Prostate gland (tissue), 2 donors: ENCODE measurements at regions not wholly inside any gene's neighbourhood (a gene's known extent, or its start where the extent isn't known, plus 50 kb on each side); places are given as distances from the start of the nearest gene placed in this dataset.

Source experiments
- DNase-seq: peaks from one replicate; pipeline ENCODE4 v3.0.0-alpha.2; 2019; ENCODE audit warnings: low spot score
- H3K27ac ChIP-seq, 2 donors: fragments of 200-600 bp; sonication (generic); 2 replicates each; pipeline ENCODE4 v1.5.1; 2017 to 2019
- H3K27me3 ChIP-seq: fragments of 200-600 bp; sonication (generic); replicated peaks from 2 replicates; pipeline ENCODE4 v1.5.1; 2019; ENCODE audit not compliant: insufficient read depth
- H3K36me3 ChIP-seq, 2 donors: fragments of 200-600 bp; sonication (generic); 1 replicate in 1 of 2; 2 replicates in 1 of 2; pipeline versions ENCODE4 v1.5.1 to v1.8.1; 2017 to 2019
- H3K4me1 ChIP-seq: fragments of 200-600 bp; sonication (generic); replicated peaks from 2 replicates; pipeline ENCODE4 v1.5.1; 2019
- H3K4me3 ChIP-seq, 2 donors: fragments of 200-600 bp; sonication (generic); 2 replicates each; pipeline ENCODE4 v1.5.1; 2017 to 2019
- H3K9me3 ChIP-seq: fragments of 200-600 bp; sonication (generic); 2 replicates; pipeline ENCODE4 v1.5.1; 2017
- CTCF ChIP-seq, 4 experiments: fragments of 200-600 bp in 2 of 4; fragments of 450-650 bp in 2 of 4; sonication (generic) in 2 of 4; IDR thresholded peaks; 1 replicate in 3 of 4; 2 replicates in 1 of 4; pipeline ENCODE4 v1.5.1; 2016 to 2019; ENCODE audit warnings: antibody characterized with exemption in 4 of 4, mild to moderate bottlenecking in 2 of 4, moderate library complexity in 2 of 4
- POLR2A ChIP-seq: fragments of 450-650 bp; IDR thresholded peaks from one replicate; pipeline ENCODE4 v1.6.1; 2016; ENCODE audit warnings: antibody characterized with exemption, mild to moderate bottlenecking
- POLR2AphosphoS5 ChIP-seq: sonication (generic); formaldehyde crosslinking; IDR thresholded peaks from one replicate; pipeline ENCODE4 v1.6.1; 2017; ENCODE audit warnings: antibody characterized with exemption
- WGBS: methylation state at CpG from one replicate; pipeline ENCODE4 v1.1.5; 2018; 5-methylcytosine and 5-hydroxymethylcytosine counted together
- intact Hi-C: fragments of 100-400 bp; cut with DNase I; formaldehyde crosslinking; loops from one replicate; pipeline ENCODE4 v1.14.2; 2022

GRCh38 chr10:94219829-94220228, 142.9 kb downstream of the NOC3L start:
- 100% methylated on average over 1 of the region's 1 CpG for WGBS
- H3K4me1 ChIP-seq: no peaks in the 10 kb centered on the region
- no peak for TF ChIP-seq CTCF (IDR thresholded peaks at IDR 0.05)
- TF ChIP-seq POLR2A: no peak
- H3K4me3 ChIP-seq: no peak overlapping the region
- H3K27me3 ChIP-seq: no peaks in the 10 kb centered on the region
- DNase-seq: no peak
- H3K9me3 ChIP-seq: no peaks in the 10 kb centered on the region
- H3K27ac ChIP-seq: no peak overlapping the region
- no peaks in the 10 kb centered on the region for H3K36me3 ChIP-seq
- intact Hi-C loops: no loop called here

- TF ChIP-seq POLR2A (no peak), CTCF (IDR thresholded peaks at IDR 0.05) (no peak), POLR2AphosphoS5 (no peak)
- no peak for DNase-seq
- Histone ChIP-seq H3K36me3 (no peaks in the 10 kb centered on the region), H3K27me3 (no peaks in the 10 kb centered on the region), H3K4me1 (no peaks in the 10 kb centered on the region), H3K4me3 (no peak overlapping the region), H3K9me3 (no peaks in the 10 kb centered on the region), H3K27ac (no peak overlapping the region)
- intact Hi-C loops: no loop called here
- WGBS: 77% methylated on average over 8 of the region's 8 CpGs
These were observed 142.0 kb downstream of the NOC3L start for GRCh38 chr10:94220717-94221116.

GRCh38 chr10:94223702-94224370, 138.9 kb downstream of the NOC3L start:
- Histone ChIP-seq H3K4me1 (no peaks in the 10 kb centered on the region), H3K27me3 (no peaks in the 10 kb centered on the region), H3K36me3 (no peaks in the 10 kb centered on the region), H3K4me3 (no peak overlapping the region), H3K27ac (no peak overlapping the region), H3K9me3 (no peaks in the 10 kb centered on the region)
- no peak for TF ChIP-seq POLR2A
- no peak for DNase-seq
- WGBS: 79% methylated on average over 5 of the region's 5 CpGs
- intact Hi-C loops: no loop called here

GRCh38 chr10:94224656-94225055, 138.1 kb downstream of the NOC3L start:
- 73% methylated on average over 1 of the region's 1 CpG for WGBS
- no peaks in the 10 kb centered on the region for H3K9me3 ChIP-seq
- intact Hi-C loops: no loop called here
- H3K27ac ChIP-seq: no peak overlapping the region
- H3K27me3 ChIP-seq: no peaks in the 10 kb centered on the region
- DNase-seq: no peak
- H3K36me3 ChIP-seq: no peaks in the 10 kb centered on the region
- H3K4me1 ChIP-seq: no peaks in the 10 kb centered on the region
- no peak overlapping the region for H3K4me3 ChIP-seq
- TF ChIP-seq POLR2A (no peak), CTCF (IDR thresholded peaks at IDR 0.05) (no peak), POLR2AphosphoS5 (no peak)

GRCh38 chr10:94225589-94225988, 137.2 kb downstream of the NOC3L start:
- Histone ChIP-seq H3K27me3 (no peaks in the 10 kb centered on the region), H3K36me3 (no peaks in the 10 kb centered on the region), H3K9me3 (no peaks in the 10 kb centered on the region), H3K27ac (no peak overlapping the region), H3K4me3 (no peak overlapping the region), H3K4me1 (no peaks in the 10 kb centered on the region)
- intact Hi-C loops: no loop called here
- 77% methylated on average over 4 of the region's 4 CpGs for WGBS
- TF ChIP-seq POLR2AphosphoS5 (no peak), POLR2A (no peak), CTCF (IDR thresholded peaks at IDR 0.05) (no peak)
- DNase-seq: no peak
